CD14-positive monocyte (primary cell): ENCODE measurements at regions not wholly inside any gene's neighbourhood (a gene's known extent, or its start where the extent isn't known, plus 50 kb on each side); places are given as distances from the start of the nearest gene placed in this dataset.

ENCODE experiments used
- DNase-seq, 3 donors: peaks; one replicate each; pipeline ENCODE4 v3.0.0-alpha.2; 2011 to 2022
- H2AFZ ChIP-seq: 2 replicates; pipeline ENCODE4 v1.6.0; 2012; ENCODE audit warnings: mild to moderate bottlenecking, low read depth, low read length, inconsistent platforms; ENCODE audit not compliant: insufficient read depth, poor library complexity, severe bottlenecking
- H3K27ac ChIP-seq, 2 donors: 1 replicate in 1 of 2; 2 replicates in 1 of 2; pipeline ENCODE4 v1.5.1; 2012 to 2013; ENCODE audit warnings: low read length in 2 of 2, control low read depth in 1 of 2, inconsistent platforms in 1 of 2, low read depth in 1 of 2, mild to moderate bottlenecking in 1 of 2
- H3K27me3 ChIP-seq, 2 donors: one replicate each; pipeline versions ENCODE4 v1.6.0 to v1.6.1; 2011 to 2013; ENCODE audit warnings: low read length in 2 of 2; ENCODE audit not compliant: control insufficient read depth in 2 of 2, insufficient read depth in 2 of 2
- H3K36me3 ChIP-seq, 2 donors: replicated peaks in 1 of 2; 1 replicate in 1 of 2; 2 replicates in 1 of 2; pipeline versions ENCODE4 v1.5.1 to v1.6.1; 2012 to 2013; ENCODE audit warnings: low read length in 2 of 2, control low read depth in 1 of 2, inconsistent platforms in 1 of 2, mild to moderate bottlenecking in 1 of 2; ENCODE audit not compliant: insufficient read depth in 2 of 2, control insufficient read depth in 1 of 2
- H3K4me1 ChIP-seq, 2 donors: 1 replicate in 1 of 2; 2 replicates in 1 of 2; pipeline versions ENCODE4 v1.5.1 to v1.6.1; 2012 to 2013; ENCODE audit warnings: low read length in 2 of 2, control low read depth in 1 of 2, inconsistent platforms in 1 of 2, mild to moderate bottlenecking in 1 of 2, moderate library complexity in 1 of 2; ENCODE audit not compliant: insufficient read depth in 2 of 2, control insufficient read depth in 1 of 2
- H3K4me2 ChIP-seq: replicated peaks from 2 replicates; pipeline ENCODE3; 2012; ENCODE audit warnings: low read length, moderate library complexity, mild to moderate bottlenecking; ENCODE audit not compliant: poor library complexity, severe bottlenecking; ENCODE audit errors: extremely low read depth
- H3K4me3 ChIP-seq, 3 experiments: fragments of 200-600 bp in 1 of 3; sonication (generic) in 1 of 3; replicated peaks in 1 of 3; 1 replicate in 2 of 3; 2 replicates in 1 of 3; pipeline ENCODE4 v1.5.1; 2011 to 2013; ENCODE audit warnings: low read length in 3 of 3, mild to moderate bottlenecking in 3 of 3, control low read depth in 2 of 3, low read depth in 2 of 3, inconsistent platforms in 1 of 3, moderate library complexity in 1 of 3
- H3K79me2 ChIP-seq: 2 replicates; pipeline ENCODE4 v1.6.0; 2012; ENCODE audit warnings: mild to moderate bottlenecking, control low read depth, inconsistent platforms, low read length, moderate library complexity; ENCODE audit not compliant: insufficient read depth
- H3K9ac ChIP-seq: 2 replicates; pipeline ENCODE4 v1.6.0; 2017; ENCODE audit warnings: low read length, mild to moderate bottlenecking; ENCODE audit not compliant: insufficient read depth, poor library complexity, severe bottlenecking
- H3K9me3 ChIP-seq, 2 donors: replicated peaks in 1 of 2; 1 replicate in 1 of 2; 2 replicates in 1 of 2; pipeline versions ENCODE4 v1.5.1 to v1.6.1; 2012 to 2013; ENCODE audit warnings: low read length in 2 of 2, control low read depth in 1 of 2; ENCODE audit not compliant: control insufficient read depth in 1 of 2, insufficient read depth in 1 of 2
- H4K20me1 ChIP-seq: 2 replicates; pipeline ENCODE4 v1.6.0; 2012; ENCODE audit warnings: mild to moderate bottlenecking, low read length, control low read depth, moderate library complexity; ENCODE audit not compliant: insufficient read depth
- H3K27ac Mint-ChIP-seq, 7 donors: one replicate each; pipeline ENCODE4 v1.8.0; 2020; ENCODE audit warnings: mild to moderate bottlenecking in 7 of 7, mixed read lengths in 7 of 7, moderate library complexity in 6 of 7, inconsistent platforms in 2 of 7
- H3K27me3 Mint-ChIP-seq, 3 donors: one replicate each; pipeline ENCODE4 v1.8.0; 2021 to 2022; ENCODE audit warnings: low read depth in 3 of 3, mild to moderate bottlenecking in 3 of 3, mixed read lengths in 3 of 3, moderate library complexity in 3 of 3, inconsistent platforms in 1 of 3
- H3K36me3 Mint-ChIP-seq, 2 donors: one replicate each; pipeline ENCODE4 v1.8.0; 2020; ENCODE audit warnings: mixed read lengths in 2 of 2, inconsistent platforms in 1 of 2, mild to moderate bottlenecking in 1 of 2
- H3K4me1 Mint-ChIP-seq: one replicate; pipeline ENCODE4 v1.8.0; 2020; ENCODE audit warnings: mild to moderate bottlenecking, mixed read lengths
- H3K4me3 Mint-ChIP-seq, 2 donors: one replicate each; pipeline ENCODE4 v1.8.0; 2020; ENCODE audit warnings: mild to moderate bottlenecking in 2 of 2, mixed read lengths in 2 of 2, moderate library complexity in 1 of 2
- H3K9me3 Mint-ChIP-seq, 7 donors: one replicate each; pipeline ENCODE4 v1.8.0; 2020 to 2022; ENCODE audit warnings: mixed read lengths in 7 of 7, mild to moderate bottlenecking in 6 of 7, moderate library complexity in 6 of 7, inconsistent platforms in 2 of 7
- CTCF ChIP-seq: fragments of 200-600 bp; IDR thresholded peaks from one replicate; pipeline ENCODE4 v1.8.0; 2022; ENCODE audit warnings: antibody characterized with exemption, mild to moderate bottlenecking
- WGBS: methylation state at CpG from one replicate; pipeline ENCODE4 v1.1.5; 2013; ENCODE audit warnings: missing lambda C conversion rate; ENCODE audit not compliant: insufficient coverage; 5-methylcytosine and 5-hydroxymethylcytosine counted together
- intact Hi-C, 2 donors: fragments of 100-400 bp; cut with micrococcal nuclease; formaldehyde crosslinking; loops; one replicate each; pipeline versions ENCODE4 v1.15.0 to v1.15.1; 2023

- Mint-ChIP-seq H3K27me3 (peaks cover 0 to 2% (median 0%) of the 10 kb centered on the region in 3 donors), H3K27ac (no peak overlapping the region), H3K4me1 (no peaks in the 10 kb centered on the region), H3K4me3 (no peak overlapping the region), H3K36me3 (no peaks in the 10 kb centered on the region), H3K9me3 (peaks cover 0 to 5% (median 0%) of the 10 kb centered on the region in 7 donors)
- no peaks in the 10 kb centered on the region for H4K20me1 ChIP-seq
- H3K79me2 ChIP-seq: no peaks in the 10 kb centered on the region
- H3K9me3 ChIP-seq: peaks cover 0 to 3% of the 10 kb centered on the region in 2 donors
- no peaks in the 10 kb centered on the region for H3K27me3 ChIP-seq
- no peak overlapping the region for H3K27ac ChIP-seq
- H3K4me1 ChIP-seq: no peaks in the 10 kb centered on the region
- TF ChIP-seq CTCF: no peak
- H3K4me3 ChIP-seq: no peak overlapping the region
- H3K4me2 ChIP-seq: no peak overlapping the region
- intact Hi-C loops: no loop called here
- H3K9ac ChIP-seq: no peak overlapping the region
- no peak for DNase-seq
- 0% methylated on average over 3 of the region's 3 CpGs for WGBS
- H3K36me3 ChIP-seq: no peaks in the 10 kb centered on the region
- no peak overlapping the region for H2AFZ ChIP-seq
Observed at GRCh38 chr4:124304941-124305340, 407.6 kb downstream of the ANKRD50 start.

GRCh38 chr4:124306352-124306751 lies 406.2 kb downstream of the ANKRD50 start:
- 83% methylated on average over 1 of the region's 1 CpG for WGBS
- no peaks in the 10 kb centered on the region for H3K27me3 Mint-ChIP-seq
- no peak for DNase-seq
- no peaks in the 10 kb centered on the region for H3K36me3 Mint-ChIP-seq
- no peaks in the 10 kb centered on the region for H3K4me1 Mint-ChIP-seq
- H3K4me1 ChIP-seq: no peaks in the 10 kb centered on the region
- intact Hi-C loops: no loop called here
- no peaks in the 10 kb centered on the region for H3K79me2 ChIP-seq
- no peak overlapping the region for H3K4me3 ChIP-seq
- no peak for TF ChIP-seq CTCF
- no peak overlapping the region for H3K4me3 Mint-ChIP-seq
- H3K27ac ChIP-seq: no peak overlapping the region
- no peaks in the 10 kb centered on the region for H3K27me3 ChIP-seq
- H3K27ac Mint-ChIP-seq: no peak overlapping the region
- peaks cover 0 to 3% of the 10 kb centered on the region in 2 donors for H3K9me3 ChIP-seq
- H3K4me2 ChIP-seq: no peak overlapping the region
- H3K9me3 Mint-ChIP-seq: peaks cover 0 to 5% (median 0%) of the 10 kb centered on the region in 7 donors
- H3K9ac ChIP-seq: no peak overlapping the region
- no peak overlapping the region for H2AFZ ChIP-seq
- no peaks in the 10 kb centered on the region for H4K20me1 ChIP-seq
- H3K36me3 ChIP-seq: no peaks in the 10 kb centered on the region
